Stimulated activated CD4-positive, alpha-beta T cell treated with anti-CD3 and anti-CD28 coated beads, Interleukin-1b, Interleukin-23, amount 100 ng/mL, for 4 hours (primary cell): ENCODE measurements at regions not wholly inside any gene's neighbourhood (a gene's known extent, or its start where the extent isn't known, plus 50 kb on each side); places are given as distances from the start of the nearest gene placed in this dataset.
"Not testable (repeated sequence)": the region's sequence is repeated elsewhere in the genome, so short reads cannot be mapped to it uniquely, and the experiment has no call there.

Experiments used
- DNase-seq, 2 donors: peaks; one replicate each; pipeline ENCODE4 v3.0.0-alpha.2; 2020; ENCODE audit warnings: low read depth in 2 of 2

- DNase-seq: not testable (repeated sequence)
These were observed 123.6 kb upstream of the RHOU start for GRCh38 chr1:228611707-228612106.

DNA sequence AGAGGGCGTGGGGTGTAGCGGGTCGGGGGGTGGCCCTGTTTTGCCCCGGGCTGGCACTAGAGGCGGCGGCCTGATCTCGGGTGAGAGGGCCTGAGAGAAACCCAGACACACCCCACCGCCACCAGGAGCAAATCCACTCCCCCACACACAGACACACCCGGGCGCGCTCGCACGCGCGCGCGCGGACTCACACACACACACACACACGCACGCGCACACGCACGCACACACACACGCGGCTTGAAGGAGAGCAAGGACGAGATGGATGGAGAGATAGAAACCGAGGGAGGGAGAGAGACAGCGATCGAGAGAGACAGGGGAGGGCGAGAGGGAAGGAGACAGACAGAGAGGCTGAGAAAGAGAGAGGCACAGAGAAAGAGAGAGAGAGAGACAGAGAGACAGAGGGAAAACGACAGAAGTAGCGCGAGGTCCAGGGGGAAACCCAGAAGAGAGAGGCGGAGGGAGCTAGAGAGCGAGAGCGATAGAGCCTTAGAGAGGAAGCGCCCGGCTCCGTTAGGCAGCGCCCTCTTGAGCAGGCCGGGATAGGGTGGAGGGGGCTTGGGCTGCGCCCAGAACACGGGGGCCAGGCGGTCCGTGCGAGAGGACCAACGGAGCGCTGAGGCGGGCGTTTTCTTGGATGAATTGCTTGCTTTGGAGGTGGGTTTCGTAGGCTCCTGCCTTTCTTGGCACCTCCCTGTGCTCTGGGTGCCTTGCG lies 113.1 kb upstream of the RHOU start:
- not testable (repeated sequence) for DNase-seq

DNA sequence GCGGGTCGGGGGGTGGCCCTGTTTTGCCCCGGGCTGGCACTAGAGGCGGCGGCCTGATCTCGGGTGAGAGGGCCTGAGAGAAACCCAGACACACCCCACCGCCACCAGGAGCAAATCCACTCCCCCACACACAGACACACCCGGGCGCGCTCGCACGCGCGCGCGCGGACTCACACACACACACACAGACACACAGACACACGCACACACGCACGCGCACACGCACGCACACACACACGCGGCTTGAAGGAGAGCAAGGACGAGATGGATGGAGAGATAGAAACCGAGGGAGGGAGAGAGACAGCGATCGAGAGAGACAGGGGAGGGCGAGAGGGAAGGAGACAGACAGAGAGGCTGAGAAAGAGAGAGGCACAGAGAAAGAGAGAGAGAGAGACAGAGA lies 108.8 kb upstream of the RHOU start:
- DNase-seq: not testable (repeated sequence)

DNA sequence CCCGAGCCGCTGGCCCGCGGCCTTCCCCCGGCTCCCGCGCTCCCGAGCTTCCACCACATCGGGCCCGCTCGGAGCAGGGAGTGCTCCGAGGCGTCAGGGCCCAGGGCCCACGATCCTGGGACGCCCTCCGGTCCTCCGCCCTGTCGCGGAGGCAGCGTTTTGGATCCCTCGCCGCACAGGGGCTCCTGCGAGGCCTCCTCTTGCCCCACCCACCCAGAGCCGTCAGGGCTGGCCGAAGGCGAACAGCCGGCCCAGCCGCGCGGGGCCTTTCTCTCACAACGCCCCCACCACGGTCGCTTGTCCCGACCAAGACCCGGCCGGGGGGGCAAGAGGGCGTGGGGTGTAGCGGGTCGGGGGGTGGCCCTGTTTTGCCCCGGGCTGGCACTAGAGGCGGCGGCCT lies 102.4 kb upstream of the RHOU start:
- not testable (repeated sequence) for DNase-seq

GRCh38 chr1:228635304-228635703 lies 100.0 kb upstream of the RHOU start:
- peak; percentile 30 to 38 for DNase-seq

- DNase-seq: not testable (repeated sequence)
These were observed 97.8 kb upstream of the RHOU start for GRCh38 chr1:228637529-228637928.

- DNase-seq: peak; percentile 9 to 30
These were observed 88.4 kb upstream of the RHOU start for GRCh38 chr1:228646717-228647522.

GRCh38 chr1:228647523-228648444 lies 87.5 kb upstream of the RHOU start:
- peak in 1 of 2 donors; percentile 6 for DNase-seq

- no peak for DNase-seq
These were observed 86.5 kb upstream of the RHOU start for GRCh38 chr1:228648647-228649383.

DNA sequence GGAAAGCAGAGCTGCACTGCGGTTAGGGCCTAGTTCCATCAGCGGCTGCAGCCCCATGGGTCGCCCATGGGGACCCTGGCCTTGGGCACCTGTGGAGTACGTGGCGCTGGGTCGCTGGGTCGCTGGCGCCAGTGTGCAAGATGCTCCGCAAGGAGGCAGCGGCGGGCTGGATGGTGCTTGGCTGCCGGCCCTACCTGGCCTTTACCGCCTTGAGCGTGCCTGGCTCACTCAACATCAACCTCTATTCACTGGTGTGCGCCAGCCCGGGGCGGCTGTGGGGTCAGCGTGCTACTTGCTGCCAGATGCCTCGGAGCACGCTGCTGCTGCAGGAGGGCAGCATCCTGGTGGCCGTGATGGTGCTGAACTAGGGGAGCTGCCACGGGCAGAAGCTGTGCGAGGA lies 85.1 kb upstream of the RHOU start:
- no peak for DNase-seq

DNA sequence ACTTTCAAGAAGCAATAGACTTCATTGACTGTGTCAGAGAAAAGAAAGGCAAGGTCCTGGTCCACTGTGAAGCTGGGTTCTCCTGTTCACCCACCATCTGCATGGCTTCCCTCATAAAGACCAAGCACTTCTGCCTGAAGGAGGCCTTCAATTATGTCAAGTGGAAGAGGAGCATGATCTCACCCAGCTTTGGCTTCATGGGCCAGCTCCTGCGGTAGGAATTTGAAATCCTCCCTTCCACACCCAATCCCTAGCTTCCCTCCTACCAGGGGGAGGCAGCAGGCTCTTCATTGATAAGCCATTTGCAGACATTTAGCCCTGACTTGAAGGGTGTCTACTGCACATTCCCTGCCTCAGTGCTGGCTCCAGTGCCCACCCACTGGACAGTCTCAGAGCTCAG lies 84.3 kb upstream of the RHOU start:
- DNase-seq: no peak

GRCh38 chr1:228652116-228652515 lies 83.2 kb upstream of the RHOU start:
- DNase-seq: no peak

GRCh38 chr1:228653057-228653456 lies 82.2 kb upstream of the RHOU start:
- not testable (repeated sequence) for DNase-seq

- DNase-seq: no peak
These were observed 81.5 kb upstream of the RHOU start for GRCh38 chr1:228653748-228654147.

DNA sequence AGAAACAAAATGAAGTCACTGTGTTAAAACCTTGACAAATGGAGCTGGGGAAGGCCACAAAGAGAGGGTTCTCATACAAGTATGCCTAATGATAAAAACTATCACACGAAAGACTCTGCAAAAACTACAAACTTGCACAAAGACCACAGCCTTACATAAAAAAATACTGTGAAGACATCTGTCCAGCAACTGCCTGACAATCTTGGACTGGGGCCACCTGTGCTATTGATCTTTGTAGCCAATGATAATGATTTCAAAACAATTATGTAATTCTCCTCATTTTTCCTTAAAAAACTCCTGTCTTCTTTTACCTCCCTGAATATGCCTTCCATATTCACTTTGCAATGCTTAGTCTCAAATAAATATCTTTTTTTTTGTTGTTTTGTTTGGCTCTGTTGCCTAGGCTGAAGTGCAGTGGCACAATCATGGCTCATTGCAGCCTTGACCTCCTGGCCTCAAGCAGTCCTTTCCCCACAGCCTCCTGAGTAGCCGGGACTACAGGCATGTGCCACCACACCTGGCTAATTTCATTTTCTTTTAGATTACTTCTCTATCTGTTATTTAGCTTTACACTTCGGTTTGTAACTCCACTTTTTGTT lies 79.4 kb upstream of the RHOU start:
- no peak for DNase-seq

DNA sequence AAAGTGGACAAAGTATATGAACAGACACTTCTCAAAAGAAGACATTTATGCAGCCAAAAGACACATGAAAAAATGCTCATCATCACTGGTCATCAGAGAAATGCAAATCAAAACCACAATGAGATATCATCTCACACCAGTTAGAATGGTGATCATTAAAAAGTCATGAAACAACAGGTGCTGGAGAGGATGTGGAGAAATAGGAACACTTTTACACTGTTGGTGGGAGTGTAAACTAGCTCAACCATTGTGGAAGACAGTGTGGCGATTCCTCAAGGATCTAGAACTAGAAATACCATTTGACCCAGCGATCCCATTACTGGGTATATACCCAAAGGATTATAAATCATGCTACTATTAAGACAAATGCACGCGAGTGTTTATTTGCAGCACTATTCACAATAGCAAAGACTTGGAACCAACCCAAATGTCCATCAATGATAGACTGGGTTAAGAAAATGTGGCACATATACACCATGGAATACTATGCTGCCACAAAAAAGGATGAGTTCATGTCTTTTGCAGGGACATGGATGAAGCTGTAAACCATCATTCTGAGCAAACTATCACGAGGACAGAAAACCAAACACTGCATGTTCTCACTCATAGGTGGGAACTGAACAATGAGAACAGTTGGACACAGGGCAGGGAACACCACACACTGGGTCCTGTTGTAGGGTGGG lies 73.1 kb upstream of the RHOU start:
- not testable (repeated sequence) for DNase-seq

DNA sequence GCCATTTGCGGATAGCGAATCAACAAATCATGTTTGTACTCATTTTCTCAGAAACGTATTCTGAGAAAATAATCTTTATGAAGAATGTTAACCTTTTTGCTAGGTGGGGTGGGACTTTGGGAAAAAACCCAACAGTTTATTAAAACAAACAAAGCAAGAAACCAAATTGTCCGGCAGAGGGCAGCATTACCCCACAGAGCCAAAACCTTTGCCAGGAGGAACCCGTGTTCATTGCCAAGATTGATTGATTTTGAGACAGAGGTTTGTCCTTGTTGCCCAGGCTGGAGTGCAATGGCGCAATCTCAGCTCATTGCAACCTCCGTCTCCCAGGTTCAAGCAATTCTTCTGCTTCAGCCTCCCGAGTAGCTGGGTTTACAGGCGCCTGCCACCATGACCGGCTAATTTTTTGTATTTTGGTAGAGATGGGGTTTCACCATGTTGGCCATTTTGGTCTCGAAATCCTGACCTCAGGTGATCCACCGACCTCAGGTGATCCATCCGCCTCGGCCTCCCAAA lies 70.8 kb upstream of the RHOU start:
- DNase-seq: peak; percentile 66 to 80

DNA sequence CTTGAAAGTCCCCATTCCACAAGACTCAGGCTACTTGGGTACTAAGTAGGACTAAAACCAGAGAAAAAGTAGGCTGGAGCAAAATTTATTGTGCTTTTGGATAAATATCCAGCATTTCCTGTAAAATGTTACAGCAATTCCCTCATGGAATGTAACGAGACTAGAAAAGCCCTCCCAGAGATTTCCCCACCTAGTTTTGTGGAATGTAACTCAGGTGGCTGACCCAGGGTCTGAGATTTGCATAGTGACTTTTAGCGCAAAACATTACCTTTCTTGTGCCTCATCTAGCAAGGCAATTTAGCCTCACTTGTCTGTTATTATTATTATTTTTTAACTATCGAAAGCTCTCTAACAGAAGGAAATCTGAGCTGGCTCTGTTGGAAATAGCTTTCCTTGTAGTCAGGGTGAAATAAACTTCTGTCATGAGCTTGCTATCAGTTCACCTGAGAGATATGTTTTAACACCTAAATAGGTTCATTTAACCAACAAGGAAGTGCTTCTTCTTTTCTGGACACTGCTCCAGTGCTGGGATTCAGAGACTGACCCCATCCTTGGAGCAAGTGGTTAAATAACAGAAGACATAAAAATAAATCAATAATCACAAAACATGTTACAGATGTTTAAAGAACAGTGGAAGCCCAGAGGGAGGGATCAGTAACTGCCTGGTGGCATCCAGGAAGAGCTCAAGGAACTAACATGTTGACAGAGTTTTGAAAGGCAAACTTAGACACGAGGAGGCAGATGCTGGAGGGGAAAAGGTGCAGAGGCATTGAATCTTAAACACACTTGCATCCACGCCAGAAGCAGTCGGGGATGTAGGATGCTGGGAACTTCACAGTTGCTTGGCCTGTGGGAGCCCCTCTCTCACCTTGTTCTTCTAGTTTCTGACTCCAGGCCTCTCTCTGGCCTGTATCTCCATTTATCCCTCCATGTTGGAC lies 68.3 kb upstream of the RHOU start:
- DNase-seq: no peak
